ENCODE measurements at regions not wholly inside any gene's neighbourhood (a gene's known extent, or its start where the extent isn't known, plus 50 kb on each side); places are given as distances from the start of the nearest gene placed in this dataset.
"Not testable (repeated sequence)": the region's sequence is repeated elsewhere in the genome, so short reads cannot be mapped to it uniquely, and the experiment has no call there.

- Mint-ChIP-seq H3K4me1 (ENCODE audit: low read depth, unreplicated experiment) (peaks cover 9% of the 10 kb centered on the region), H3K27me3 (ENCODE audit: unreplicated experiment) (no peaks in the 10 kb centered on the region), H3K4me3 (ENCODE audit: low read depth, unreplicated experiment) (no peak overlapping the region), H3K27ac (ENCODE audit: unreplicated experiment) (no peak overlapping the region), H3K36me3 (ENCODE audit: insufficient read depth, unreplicated experiment) (no peaks in the 10 kb centered on the region), H3K9me3 (ENCODE audit: low read depth, unreplicated experiment) (peaks cover 3% of the 10 kb centered on the region)
- intact Hi-C loops (cut with micrococcal nuclease; ENCODE audit: unreplicated experiment), result no loop called here
- BruUV-seq (replicated peaks), result no TSS peak
- peak; percentile 63 for DNase-seq
- TF ChIP-seq CTCF (IDR thresholded peaks at IDR 0.05; ENCODE audit: unreplicated experiment), result no peak
- CTCF ChIA-PET, result interaction anchor here (0.6 kb wide), 1 partner anchor 94 kb away, joined by 3 read pairs; no protein-coding TSS in a partner anchor
Measured at GRCh38 chr14:21771671-21772070, 98.1 kb upstream of the OR4E1 start.

- no peaks in the 10 kb centered on the region for H3K36me3 Mint-ChIP-seq (ENCODE audit: insufficient read depth, unreplicated experiment)
- no peak for DNase-seq
- peaks cover 9% of the 10 kb centered on the region for H3K4me1 Mint-ChIP-seq (ENCODE audit: low read depth, unreplicated experiment)
- peaks cover 5% of the 10 kb centered on the region for H3K9me3 Mint-ChIP-seq (ENCODE audit: low read depth, unreplicated experiment)
- no peak for TF ChIP-seq CTCF (IDR thresholded peaks at IDR 0.05; ENCODE audit: unreplicated experiment)
- H3K27me3 Mint-ChIP-seq (ENCODE audit: unreplicated experiment), result peaks cover 10% of the 10 kb centered on the region
- BruUV-seq (replicated peaks), result no TSS peak
- CTCF ChIA-PET, result no interaction called here
- no peak overlapping the region for H3K4me3 Mint-ChIP-seq (ENCODE audit: low read depth, unreplicated experiment)
- no peak overlapping the region for H3K27ac Mint-ChIP-seq (ENCODE audit: unreplicated experiment)
- intact Hi-C loops (cut with micrococcal nuclease; ENCODE audit: unreplicated experiment), result no loop called here
Measured at GRCh38 chr14:21768875-21769257, 95.2 kb upstream of the OR4E1 start.

- H3K36me3 Mint-ChIP-seq (ENCODE audit: insufficient read depth, unreplicated experiment), result no peaks in the 10 kb centered on the region
- no TSS peak for BruUV-seq (replicated peaks)
- peaks cover 15% of the 10 kb centered on the region for H3K27me3 Mint-ChIP-seq (ENCODE audit: unreplicated experiment)
- no peak overlapping the region for H3K4me3 Mint-ChIP-seq (ENCODE audit: low read depth, unreplicated experiment)
- H3K9me3 Mint-ChIP-seq (ENCODE audit: low read depth, unreplicated experiment), result peaks cover 5% of the 10 kb centered on the region
- no peak overlapping the region for H3K27ac Mint-ChIP-seq (ENCODE audit: unreplicated experiment)
- DNase-seq, result peak; percentile 18
- CTCF ChIA-PET, result interaction anchor here (0.5 to 1.2 kb wide), 3 partner anchors 57 to 219 kb away, joined by 3 to 7 read pairs (median 4); no protein-coding TSS in a partner anchor
- peak; percentile 45 for TF ChIP-seq CTCF (IDR thresholded peaks at IDR 0.05; ENCODE audit: unreplicated experiment)
- intact Hi-C loops (cut with micrococcal nuclease; ENCODE audit: unreplicated experiment), result no loop called here
- H3K4me1 Mint-ChIP-seq (ENCODE audit: low read depth, unreplicated experiment), result peaks cover 9% of the 10 kb centered on the region
Measured at GRCh38 chr14:21768116-21768874, 94.7 kb upstream of the OR4E1 start.

GRCh38 chr14:21760360-21760759, 86.7 kb upstream of the OR4E1 start:
- H3K4me3 Mint-ChIP-seq (ENCODE audit: low read depth, unreplicated experiment); BruUV-seq (replicated peaks); H3K36me3 Mint-ChIP-seq (ENCODE audit: insufficient read depth, unreplicated experiment); H3K4me1 Mint-ChIP-seq (ENCODE audit: low read depth, unreplicated experiment); intact Hi-C loops (cut with micrococcal nuclease; ENCODE audit: unreplicated experiment); DNase-seq; H3K9me3 Mint-ChIP-seq (ENCODE audit: low read depth, unreplicated experiment); CTCF ChIA-PET; H3K27ac Mint-ChIP-seq (ENCODE audit: unreplicated experiment): not testable (repeated sequence)
- peaks cover 84% of the 10 kb centered on the region for H3K27me3 Mint-ChIP-seq (ENCODE audit: unreplicated experiment)

GRCh38 chr14:21749306-21749868, 75.8 kb upstream of the OR4E1 start:
- no TSS peak for BruUV-seq (replicated peaks)
- Mint-ChIP-seq H3K36me3 (ENCODE audit: insufficient read depth, unreplicated experiment) (no peaks in the 10 kb centered on the region), H3K4me1 (ENCODE audit: low read depth, unreplicated experiment) (no peaks in the 10 kb centered on the region), H3K4me3 (ENCODE audit: low read depth, unreplicated experiment) (no peak overlapping the region), H3K27me3 (ENCODE audit: unreplicated experiment) (peaks cover 57% of the 10 kb centered on the region), H3K27ac (ENCODE audit: unreplicated experiment) (no peak overlapping the region), H3K9me3 (ENCODE audit: low read depth, unreplicated experiment) (no peaks in the 10 kb centered on the region)
- intact Hi-C loops (cut with micrococcal nuclease; ENCODE audit: unreplicated experiment), result no loop called here
- no peak for TF ChIP-seq CTCF (IDR thresholded peaks at IDR 0.05; ENCODE audit: unreplicated experiment)
- CTCF ChIA-PET, result interaction anchor here (1.0 to 1.8 kb wide), 2 partner anchors 10 to 251 kb away, joined by 3 to 4 read pairs; no protein-coding TSS in a partner anchor
- DNase-seq, result no peak

Data from Calu3 (cell line).